ENCODE measurements at regions not wholly inside any gene's neighbourhood (a gene's known extent, or its start where the extent isn't known, plus 50 kb on each side); places are given as distances from the start of the nearest gene placed in this dataset.

- in situ Hi-C loops (cut with MboI) (no loop called here), intact Hi-C loops (cut with micrococcal nuclease) (no loop called here)
- BruUV-seq (replicated peaks), result no TSS peak
- 16% methylated on average over 6 of the region's 6 CpGs for WGBS (ENCODE audit: insufficient coverage, low coverage, missing lambda C conversion rate)
- no peak overlapping the region for H3K4me2 ChIP-seq (ENCODE audit: insufficient read depth, low read length)
- no peak overlapping the region for H3K9ac ChIP-seq (ENCODE audit: insufficient read depth in 1 of 2, low read depth in 2 of 2, low read length in 2 of 2)
- no peaks in the 10 kb centered on the region for H3K36me3 ChIP-seq (ENCODE audit: control insufficient read depth, insufficient read depth, low read length)
- TF ChIP-seq RUNX1 (IDR thresholded peaks at IDR 0.05; ENCODE audit: low read depth), result no peak
- peak; percentile 9; the same call in 1 of the 2 replicates for TF ChIP-seq HBP1 (CRISPR knock-in tag; IDR thresholded peaks at IDR 0.05)
- peak; percentile 20; the same call in 1 of the 2 replicates for TF ChIP-seq GTF2E2 (tag; IDR thresholded peaks at IDR 0.05)
- TF ChIP-seq XRCC4 (IDR thresholded peaks at IDR 0.05; ENCODE audit: extremely low read depth, insufficient read depth, insufficient read length), result no peak
- no peak for TF ChIP-seq NR2C2 (CRISPR knock-in tag; IDR thresholded peaks at IDR 0.05)
- peak; percentile 45; the same call in 1 of the 2 replicates for TF ChIP-seq NR2C2 (tag; IDR thresholded peaks at IDR 0.05)
- peak; percentile 15; the same call in 1 of the 2 replicates for TF ChIP-seq ZNF175 (CRISPR knock-in tag; IDR thresholded peaks at IDR 0.05; ENCODE audit: low read depth)
- no peak for TF ChIP-seq CEBPG (CRISPR knock-in tag; IDR thresholded peaks at IDR 0.05)
- peak in 1 of 2 experiments; percentile 68; a peak in 2 of 4 replicates for TF ChIP-seq CEBPG (tag; conservative IDR thresholded peaks at IDR 0.05 in 1 of 2, IDR thresholded peaks at IDR 0.05 in 1 of 2)
- peak; percentile 66 for TF ChIP-seq POLR2H (tag; IDR thresholded peaks at IDR 0.05; ENCODE audit: low read depth)
- no peak for TF ChIP-seq TRIM28 (IDR thresholded peaks at IDR 0.05)
- TF ChIP-seq SMARCA4 (IDR thresholded peaks at IDR 0.05), result peak; percentile 7; the same call in 1 of the 2 replicates
- 0 out of 2 replicates have a peak, but pooled peaks have one; percentile 34 for TF ChIP-seq BACH1 (tag; IDR thresholded peaks at IDR 0.05)
- 0 out of 4 replicates have a peak, but pooled peaks of 1 of the 2 experiments have one; percentile 9 for TF ChIP-seq NRF1 (conservative IDR thresholded peaks at IDR 0.05 in 1 of 2, IDR thresholded peaks at IDR 0.05 in 1 of 2)
- TF ChIP-seq VEZF1 (CRISPR knock-in tag; IDR thresholded peaks at IDR 0.05), result peak; percentile 5; the same call in 1 of the 2 replicates
- TF ChIP-seq NFRKB (IDR thresholded peaks at IDR 0.05; ENCODE audit: low read depth), result peak; percentile 19; the same call in 1 of the 2 replicates
- TF ChIP-seq SREBF2 (CRISPR knock-in tag; IDR thresholded peaks at IDR 0.05), result no peak
- TF ChIP-seq EP400 (IDR thresholded peaks at IDR 0.05), result 0 out of 2 replicates have a peak, but pooled peaks have one; percentile 15
- 0 out of 2 replicates have a peak, but pooled peaks have one; percentile 1 for TF ChIP-seq ZNF766 (CRISPR knock-in tag; conservative IDR thresholded peaks at IDR 0.05)
- TF ChIP-seq CTBP1 (IDR thresholded peaks at IDR 0.05; ENCODE audit: borderline replicate concordance), result no peak
- ChIA-PET CTCF (ENCODE audit: low intra/inter-chr PET ratio) (no interaction called here), POLR2A (interaction anchor here (0.9 kb wide), 1 partner anchor 37 kb away, joined by 4 read pairs; no protein-coding TSS in a partner anchor)
- FAIRE-seq, result no peak
- H4K20me1 ChIP-seq (replicated peaks; ENCODE audit: control insufficient read depth, insufficient read depth, low read length), result no peaks in the 10 kb centered on the region
- DNase-seq (ENCODE audit: extremely low read depth in 1 of 4, low spot score in 3 of 4), result no peak
- no peak overlapping the region for H2AFZ ChIP-seq (ENCODE audit: low read depth, low read length)
- H3K79me2 ChIP-seq (ENCODE audit: control insufficient read depth, insufficient read depth, low read length), result no peaks in the 10 kb centered on the region
- H3K9me1 ChIP-seq (ENCODE audit: control insufficient read depth, insufficient read depth, low read length), result no peaks in the 10 kb centered on the region
- ATAC-seq, result 0 out of 3 replicates have a peak, but pooled peaks have one; percentile 32
- H3K4me1 ChIP-seq (replicated peaks in 1 of 2; ENCODE audit: control insufficient read depth in 2 of 2, insufficient read depth in 2 of 2, low read length in 2 of 2), result peaks cover 0 to 21% of the 10 kb centered on the region in 2 experiments; a peak in 4 of 5 replicates
- no peaks in the 10 kb centered on the region for H3K9me3 ChIP-seq (replicated peaks; ENCODE audit: control insufficient read depth, insufficient read depth, low read depth, low read length)
- H3K27ac ChIP-seq (ENCODE audit: extremely low read depth, low read depth, low read length), result no peak overlapping the region
- no peak overlapping the region for H3K4me3 ChIP-seq
- peaks cover 0 to 4% of the 10 kb centered on the region in 2 experiments; a peak in 2 of 5 replicates for H3K27me3 ChIP-seq (ENCODE audit: control insufficient read depth in 2 of 2, insufficient read depth in 2 of 2, low read length in 2 of 2)
Measured at GRCh38 chr1:112319371-112320040, 76.5 kb upstream of the CTTNBP2NL start.

Data from K562 (cell line).